ENCODE measurements at regions not wholly inside any gene's neighbourhood (a gene's known extent, or its start where the extent isn't known, plus 50 kb on each side); places are given as distances from the start of the nearest gene placed in this dataset.

DNA sequence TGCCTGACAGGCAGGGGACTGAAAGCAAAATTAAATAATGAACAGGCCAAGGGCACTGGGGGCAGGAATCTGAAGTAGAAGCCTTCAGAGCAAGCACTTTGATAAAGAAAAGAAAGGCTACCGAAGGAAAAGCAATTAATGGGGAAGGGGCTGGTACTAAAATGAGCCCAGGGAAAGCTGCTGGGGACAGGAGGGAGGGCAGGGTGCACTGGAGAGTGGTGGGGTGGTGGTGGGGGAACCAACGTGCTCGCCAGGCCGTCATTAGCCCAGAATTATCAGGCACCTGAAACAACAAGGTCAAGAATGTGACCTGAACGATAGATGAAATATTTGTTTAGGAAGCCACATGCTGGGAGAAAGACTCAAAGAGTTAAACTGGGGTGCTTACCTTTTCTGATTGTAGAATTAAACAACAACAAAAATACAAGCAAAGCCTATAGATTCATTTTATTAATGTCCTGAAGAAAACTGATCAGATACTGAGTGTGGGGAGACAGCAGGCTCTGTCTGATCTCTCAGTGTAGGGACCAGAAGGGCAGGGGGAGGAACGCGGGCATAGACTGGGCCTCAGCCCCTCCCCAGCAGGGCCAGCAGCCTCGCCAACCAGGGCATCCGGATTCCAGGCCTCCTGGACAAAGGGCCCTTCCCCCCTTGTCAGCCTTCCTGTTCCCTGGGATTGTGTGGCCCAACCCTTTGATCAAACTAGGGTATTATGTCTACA is 239.7 kb upstream of the KLF3 start (continued):
- TF ChIP-seq ZNF691 (CRISPR knock-in tag; IDR thresholded peaks at IDR 0.05; ENCODE audit: borderline replicate concordance, low read depth): 0 out of 2 replicates have a peak, but pooled peaks have one; percentile 14
- 0 out of 2 replicates have a peak, but pooled peaks have one; percentile 30 for TF ChIP-seq ZNF232 (CRISPR knock-in tag; IDR thresholded peaks at IDR 0.05; ENCODE audit: borderline replicate concordance)
- peak; percentile 76 for TF ChIP-seq NFIC (IDR thresholded peaks at IDR 0.05; ENCODE audit: low read length)
- 0 out of 2 replicates have a peak, but pooled peaks have one; percentile 30 for TF ChIP-seq ZSCAN9 (CRISPR knock-in tag; IDR thresholded peaks at IDR 0.05; ENCODE audit: borderline replicate concordance)
- peak; percentile 64 for TF ChIP-seq ZNF430 (CRISPR knock-in tag; IDR thresholded peaks at IDR 0.05)
- peak; percentile 92 for TF ChIP-seq ARID5B (CRISPR knock-in tag; IDR thresholded peaks at IDR 0.05)
- TF ChIP-seq TCF7 (IDR thresholded peaks at IDR 0.05; ENCODE audit: low read depth): peak; percentile 74
- TF ChIP-seq CBX5 (CRISPR knock-in tag; IDR thresholded peaks at IDR 0.05; ENCODE audit: borderline replicate concordance): 0 out of 2 replicates have a peak, but pooled peaks have one; percentile 29
- no peak for TF ChIP-seq ZNF496 (CRISPR knock-in tag; IDR thresholded peaks at IDR 0.05; ENCODE audit: insufficient replicate concordance)
- TF ChIP-seq, protein P1, sequence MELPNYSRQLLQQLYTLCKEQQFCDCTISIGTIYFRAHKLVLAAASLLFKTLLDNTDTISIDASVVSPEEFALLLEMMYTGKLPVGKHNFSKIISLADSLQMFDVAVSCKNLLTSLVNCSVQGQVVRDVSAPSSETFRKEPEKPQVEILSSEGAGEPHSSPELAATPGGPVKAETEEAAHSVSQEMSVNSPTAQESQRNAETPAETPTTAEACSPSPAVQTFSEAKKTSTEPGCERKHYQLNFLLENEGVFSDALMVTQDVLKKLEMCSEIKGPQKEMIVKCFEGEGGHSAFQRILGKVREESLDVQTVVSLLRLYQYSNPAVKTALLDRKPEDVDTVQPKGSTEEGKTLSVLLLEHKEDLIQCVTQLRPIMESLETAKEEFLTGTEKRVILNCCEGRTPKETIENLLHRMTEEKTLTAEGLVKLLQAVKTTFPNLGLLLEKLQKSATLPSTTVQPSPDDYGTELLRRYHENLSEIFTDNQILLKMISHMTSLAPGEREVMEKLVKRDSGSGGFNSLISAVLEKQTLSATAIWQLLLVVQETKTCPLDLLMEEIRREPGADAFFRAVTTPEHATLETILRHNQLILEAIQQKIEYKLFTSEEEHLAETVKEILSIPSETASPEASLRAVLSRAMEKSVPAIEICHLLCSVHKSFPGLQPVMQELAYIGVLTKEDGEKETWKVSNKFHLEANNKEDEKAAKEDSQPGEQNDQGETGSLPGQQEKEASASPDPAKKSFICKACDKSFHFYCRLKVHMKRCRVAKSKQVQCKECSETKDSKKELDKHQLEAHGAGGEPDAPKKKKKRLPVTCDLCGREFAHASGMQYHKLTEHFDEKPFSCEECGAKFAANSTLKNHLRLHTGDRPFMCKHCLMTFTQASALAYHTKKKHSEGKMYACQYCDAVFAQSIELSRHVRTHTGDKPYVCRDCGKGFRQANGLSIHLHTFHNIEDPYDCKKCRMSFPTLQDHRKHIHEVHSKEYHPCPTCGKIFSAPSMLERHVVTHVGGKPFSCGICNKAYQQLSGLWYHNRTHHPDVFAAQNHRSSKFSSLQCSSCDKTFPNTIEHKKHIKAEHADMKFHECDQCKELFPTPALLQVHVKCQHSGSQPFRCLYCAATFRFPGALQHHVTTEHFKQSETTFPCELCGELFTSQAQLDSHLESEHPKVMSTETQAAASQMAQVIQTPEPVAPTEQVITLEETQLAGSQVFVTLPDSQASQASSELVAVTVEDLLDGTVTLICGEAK (IDR thresholded peaks at IDR 0.05): no peak
- TF ChIP-seq, protein P1 (CRISPR knock-in tag; IDR thresholded peaks at IDR 0.05): peak; percentile 45; the same call in 1 of the 2 replicates
- TF ChIP-seq PHF21A (CRISPR knock-in tag; IDR thresholded peaks at IDR 0.05): peak; percentile 59
- peak; percentile 44 for TF ChIP-seq SKI (IDR thresholded peaks at IDR 0.05; ENCODE audit: partially characterized antibody)
- no peak for TF ChIP-seq TP53 (CRISPR knock-in tag; conservative IDR thresholded peaks at IDR 0.05)
- TF ChIP-seq ZNF20 (CRISPR knock-in tag; IDR thresholded peaks at IDR 0.05): no peak
- TF ChIP-seq ZNF598 (CRISPR knock-in tag; IDR thresholded peaks at IDR 0.05; ENCODE audit: borderline replicate concordance): 0 out of 2 replicates have a peak, but pooled peaks have one; percentile 39
